HG02970 (cell line): ENCODE measurements at regions not wholly inside any gene's neighbourhood (a gene's known extent, or its start where the extent isn't known, plus 50 kb on each side); places are given as distances from the start of the nearest gene placed in this dataset.

Experiments
- ATAC-seq: cut with Tn5 transposase; IDR thresholded peaks from one replicate; pipeline ENCODE4 v1.9.1; 2021; ENCODE audit warnings: mild to moderate bottlenecking, moderate library complexity, moderate number of reproducible peaks; ENCODE audit not compliant: unreplicated experiment, low FRiP score

DNA sequence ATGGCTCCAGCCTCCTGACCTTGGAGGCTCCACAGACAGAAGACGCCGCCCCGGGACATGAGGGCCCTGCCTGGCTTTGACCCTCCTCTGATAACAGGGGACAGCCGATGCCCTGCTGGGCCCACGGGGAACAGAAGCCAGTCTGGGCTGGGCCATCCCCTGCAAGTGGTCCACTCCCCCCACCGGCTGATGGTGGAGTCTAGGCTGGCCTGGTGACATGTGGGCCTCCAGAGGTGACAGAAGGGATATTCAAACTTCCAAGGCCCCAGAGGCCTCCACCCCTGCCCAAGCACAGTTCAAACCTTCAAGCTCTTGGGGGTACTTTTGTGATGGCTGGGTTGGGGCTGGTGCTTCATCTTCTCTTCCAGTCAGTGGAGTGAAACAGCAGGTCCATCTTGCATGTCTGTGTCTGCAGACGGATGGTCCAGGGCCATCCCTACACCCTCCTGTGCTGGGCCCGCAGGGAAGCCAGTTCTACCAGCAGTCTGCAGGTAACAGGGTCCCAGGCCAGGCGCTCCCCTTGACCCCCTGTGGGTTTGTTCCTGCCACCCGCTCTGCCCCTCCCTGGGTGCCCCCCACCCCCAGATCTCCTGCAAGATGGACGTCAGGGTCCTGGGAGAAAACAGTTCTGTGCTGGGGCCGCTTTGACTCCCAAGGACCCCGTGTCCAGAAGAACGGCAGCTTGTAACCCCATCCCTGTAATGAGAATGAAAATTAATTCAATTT is 929.9 kb downstream of the BRD1 start:
- no peak for ATAC-seq

DNA sequence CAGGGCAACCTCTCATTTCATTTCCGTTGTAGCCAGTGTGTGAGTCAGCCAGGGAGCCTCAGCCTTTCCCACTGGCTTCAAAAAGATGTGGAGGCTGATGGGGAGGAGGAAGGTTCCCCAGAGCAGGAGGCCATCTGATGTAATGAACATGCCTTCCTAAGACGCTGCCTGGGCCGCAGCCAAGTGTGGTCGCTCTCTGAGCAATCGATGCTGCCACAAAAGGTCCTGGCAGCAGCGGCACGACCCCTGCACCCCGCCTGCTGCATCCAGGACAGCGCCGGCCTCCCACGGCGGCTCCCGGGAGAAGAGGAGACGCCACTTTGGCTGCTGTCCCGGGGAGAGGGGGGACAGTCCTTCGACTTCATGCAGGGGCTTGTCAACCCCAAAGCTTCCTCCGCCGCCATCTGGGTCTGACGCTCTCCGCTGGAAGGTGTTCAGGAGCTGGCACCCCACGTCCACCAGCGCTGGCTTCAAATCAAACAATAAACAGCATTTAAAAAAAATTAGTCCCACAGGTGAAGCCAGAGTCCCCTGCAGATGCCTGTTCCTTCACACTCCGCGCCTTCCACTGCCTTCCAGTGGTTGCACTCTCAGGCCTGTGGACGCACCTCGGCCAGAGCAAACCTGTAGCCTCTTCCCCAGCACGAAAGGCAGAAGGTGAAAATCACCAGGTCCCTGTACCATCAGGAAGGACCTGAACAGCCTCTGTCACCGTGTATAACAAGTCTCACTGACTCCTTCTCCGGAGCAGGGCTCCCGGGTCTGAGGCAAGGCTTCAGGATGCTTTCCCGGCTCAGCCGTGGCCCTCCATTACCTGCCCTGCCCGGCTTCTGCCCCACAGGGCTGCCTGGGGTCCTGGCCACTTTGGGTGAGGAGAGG is 930.7 kb downstream of the BRD1 start:
- ATAC-seq: no peak

DNA sequence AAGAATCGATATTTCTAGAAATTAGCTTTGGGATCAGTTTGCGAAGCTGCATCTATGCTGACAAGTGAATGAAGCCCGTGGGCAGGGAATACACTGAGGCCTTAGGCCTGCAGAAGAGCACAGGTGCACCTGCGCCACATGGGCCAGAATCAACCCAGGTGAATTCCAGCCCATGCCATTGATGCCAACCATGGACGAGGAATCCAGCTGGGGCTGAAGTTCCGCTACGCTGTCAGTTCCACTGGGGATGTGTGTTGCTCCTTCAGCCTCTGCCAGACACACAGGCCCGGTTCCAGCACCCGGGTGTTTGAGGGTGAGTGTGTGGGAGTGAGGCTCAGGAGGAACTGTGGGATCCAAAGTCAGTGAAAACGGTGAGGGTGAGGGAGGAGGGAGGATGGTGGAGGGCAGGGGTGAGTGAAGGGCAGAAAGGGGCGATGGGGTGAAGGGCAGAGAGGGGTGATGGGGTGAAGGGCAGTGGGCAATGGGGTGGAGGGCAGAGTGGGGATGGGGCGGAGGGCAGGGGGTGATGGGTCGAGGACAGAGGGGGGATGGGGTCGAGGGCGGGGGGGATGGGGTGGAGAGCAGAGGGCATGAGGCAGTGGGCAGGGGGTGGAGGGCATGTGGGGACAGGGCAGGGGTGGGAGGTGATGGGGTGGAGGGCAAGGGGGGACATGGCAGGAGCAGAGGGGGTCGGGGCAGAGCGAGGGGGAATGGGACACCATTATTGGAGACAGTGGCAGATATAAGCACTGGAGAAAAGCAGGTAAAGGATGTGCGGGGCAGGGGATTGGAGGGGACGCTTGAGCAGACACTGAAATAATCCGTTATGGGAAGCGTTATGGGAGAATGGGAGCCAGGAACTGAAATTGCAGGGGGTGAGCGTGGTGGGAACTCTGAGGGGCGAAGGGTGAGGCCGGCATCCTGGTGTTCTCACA is 931.6 kb downstream of the BRD1 start:
- ATAC-seq: no peak

DNA sequence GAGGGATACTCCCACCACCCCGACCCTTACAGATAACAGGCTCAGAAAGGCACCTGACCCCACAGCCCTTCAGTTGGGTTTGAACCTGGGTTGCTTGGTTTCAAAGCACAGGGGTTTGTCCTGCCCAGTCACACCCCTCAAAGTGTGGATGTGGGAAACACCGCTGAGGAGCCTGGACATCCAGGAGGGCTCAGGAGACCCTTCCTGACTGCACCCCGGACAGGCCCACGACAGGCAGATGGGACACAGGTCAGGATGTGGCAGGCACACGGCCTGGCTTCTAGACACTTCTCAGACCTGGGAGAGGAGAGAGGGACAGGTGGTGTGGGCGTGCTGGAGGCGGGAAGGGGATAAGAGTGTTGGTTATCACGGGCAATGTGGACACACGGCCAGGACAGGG is 932.3 kb downstream of the BRD1 start:
- no peak for ATAC-seq

DNA sequence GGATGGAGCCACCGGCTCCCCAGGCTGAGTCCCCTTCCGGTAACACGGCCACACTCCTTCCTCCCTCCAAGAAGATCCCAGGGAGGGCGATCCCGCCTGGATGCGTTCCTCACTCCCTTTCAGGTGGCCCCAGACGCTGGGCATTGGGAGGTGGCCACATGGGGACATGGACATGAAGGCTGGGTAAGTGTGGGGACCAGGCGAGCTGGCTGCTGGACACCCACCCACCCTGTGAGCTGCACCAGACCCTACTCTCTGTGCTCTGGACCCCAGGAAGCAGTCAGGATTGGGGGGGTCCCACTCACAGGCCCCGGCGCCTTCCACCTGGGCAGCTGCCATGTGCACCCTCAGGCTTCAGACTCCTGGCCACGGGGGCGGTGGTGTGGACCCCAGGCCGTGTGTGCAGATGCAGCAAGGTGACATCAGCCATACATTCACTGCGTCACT is 932.8 kb downstream of the BRD1 start:
- no peak for ATAC-seq

DNA sequence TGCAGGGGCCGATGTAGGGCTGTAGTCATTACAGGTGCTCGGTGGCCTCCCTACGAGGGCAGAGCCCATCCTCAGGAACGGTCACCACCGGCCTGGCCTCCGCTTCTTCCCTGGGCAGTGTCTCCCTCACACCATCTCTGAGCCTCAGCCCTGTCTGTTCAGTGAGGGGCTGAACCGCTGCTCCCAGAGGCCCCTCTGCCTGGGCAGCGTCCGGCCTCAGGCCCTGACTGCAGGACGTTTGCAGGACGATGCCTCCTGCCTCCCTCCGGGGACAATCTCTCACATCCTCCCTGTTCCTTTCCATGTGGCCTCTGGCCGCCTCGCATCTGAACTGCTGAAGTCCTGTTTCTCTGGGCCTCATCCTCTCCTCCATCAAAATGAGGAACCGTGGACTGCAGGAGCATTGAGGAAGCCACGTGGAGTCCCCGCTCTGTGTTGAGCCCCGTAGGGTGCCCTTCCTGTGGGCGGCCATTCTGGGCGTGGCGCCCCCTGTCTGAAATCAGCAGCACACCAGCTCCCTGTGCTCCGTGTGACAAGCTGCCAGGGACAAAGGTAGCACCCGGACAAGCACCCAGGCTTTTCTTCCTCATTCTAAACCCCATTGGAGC is 933.5 kb downstream of the BRD1 start:
- no peak for ATAC-seq

DNA sequence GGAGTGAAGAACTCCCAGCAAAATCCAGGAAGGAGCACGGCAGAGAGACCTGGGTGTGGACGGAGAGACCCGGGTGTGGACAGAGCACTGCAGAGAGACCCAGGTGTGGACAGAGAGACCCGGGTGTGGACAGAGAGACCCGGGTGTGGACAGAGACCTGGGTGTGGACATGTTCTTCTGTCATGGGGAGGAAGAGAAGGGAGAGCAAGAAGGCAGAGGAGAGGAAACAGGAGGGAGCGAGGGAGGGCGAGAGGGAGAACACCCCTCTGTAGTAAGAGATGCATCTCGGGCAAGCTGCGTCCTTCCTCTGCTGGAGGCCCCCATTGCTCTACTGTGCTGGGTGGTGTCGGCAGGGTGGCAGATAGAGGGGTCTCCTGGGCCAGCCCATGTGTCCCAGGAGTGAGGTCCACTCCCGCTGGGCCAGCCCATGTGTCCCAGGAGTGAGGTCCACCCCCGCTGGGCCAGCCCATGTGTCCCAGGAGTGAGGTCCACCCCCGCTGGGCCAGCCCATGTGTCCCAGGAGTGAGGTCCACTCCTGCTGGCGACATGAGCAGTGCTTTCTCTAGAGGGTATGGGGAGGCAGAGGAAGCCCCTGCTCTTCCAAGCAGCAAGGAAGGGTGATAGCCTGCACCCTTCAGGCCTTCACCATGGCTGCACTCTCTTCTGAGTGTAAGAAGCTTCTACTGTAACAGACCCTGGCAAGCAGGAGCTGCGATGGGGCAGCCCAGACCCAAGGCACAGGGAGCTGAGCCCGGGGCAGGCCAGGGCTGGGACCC is 934.2 kb downstream of the BRD1 start:
- no peak for ATAC-seq

DNA sequence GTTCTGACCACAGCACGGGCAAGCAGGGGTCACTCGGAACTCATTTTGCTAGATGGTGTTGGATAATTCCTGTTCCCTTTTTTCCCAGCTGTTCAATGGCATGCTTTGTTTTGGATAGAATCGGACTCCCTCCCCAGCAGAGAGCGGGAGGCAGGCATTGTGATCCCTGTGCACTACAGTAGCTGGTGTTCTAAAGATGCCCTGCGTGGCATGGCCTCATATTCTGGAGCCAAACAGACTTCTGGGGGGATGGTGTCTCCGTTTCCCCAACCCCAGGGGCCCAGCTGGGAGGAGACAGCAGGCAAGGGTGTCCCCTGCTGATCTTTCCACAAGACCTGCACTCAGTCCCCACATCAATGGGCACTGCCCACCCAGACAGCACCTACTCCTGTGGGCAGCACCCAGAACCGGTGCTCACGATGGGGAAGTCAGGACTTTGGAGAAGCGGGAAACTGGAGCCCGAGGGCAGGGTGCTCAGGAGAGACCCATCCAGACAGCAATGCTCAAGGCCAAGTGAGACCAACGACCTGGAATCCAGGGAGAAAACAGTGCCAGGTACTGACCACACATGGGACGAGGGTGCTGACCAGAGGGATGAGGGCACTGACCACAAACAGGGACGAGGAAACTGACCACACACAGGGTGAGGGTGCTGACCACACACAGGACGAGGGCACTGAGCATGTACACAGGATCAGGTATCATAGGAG is 934.9 kb downstream of the BRD1 start:
- ATAC-seq: no peak

DNA sequence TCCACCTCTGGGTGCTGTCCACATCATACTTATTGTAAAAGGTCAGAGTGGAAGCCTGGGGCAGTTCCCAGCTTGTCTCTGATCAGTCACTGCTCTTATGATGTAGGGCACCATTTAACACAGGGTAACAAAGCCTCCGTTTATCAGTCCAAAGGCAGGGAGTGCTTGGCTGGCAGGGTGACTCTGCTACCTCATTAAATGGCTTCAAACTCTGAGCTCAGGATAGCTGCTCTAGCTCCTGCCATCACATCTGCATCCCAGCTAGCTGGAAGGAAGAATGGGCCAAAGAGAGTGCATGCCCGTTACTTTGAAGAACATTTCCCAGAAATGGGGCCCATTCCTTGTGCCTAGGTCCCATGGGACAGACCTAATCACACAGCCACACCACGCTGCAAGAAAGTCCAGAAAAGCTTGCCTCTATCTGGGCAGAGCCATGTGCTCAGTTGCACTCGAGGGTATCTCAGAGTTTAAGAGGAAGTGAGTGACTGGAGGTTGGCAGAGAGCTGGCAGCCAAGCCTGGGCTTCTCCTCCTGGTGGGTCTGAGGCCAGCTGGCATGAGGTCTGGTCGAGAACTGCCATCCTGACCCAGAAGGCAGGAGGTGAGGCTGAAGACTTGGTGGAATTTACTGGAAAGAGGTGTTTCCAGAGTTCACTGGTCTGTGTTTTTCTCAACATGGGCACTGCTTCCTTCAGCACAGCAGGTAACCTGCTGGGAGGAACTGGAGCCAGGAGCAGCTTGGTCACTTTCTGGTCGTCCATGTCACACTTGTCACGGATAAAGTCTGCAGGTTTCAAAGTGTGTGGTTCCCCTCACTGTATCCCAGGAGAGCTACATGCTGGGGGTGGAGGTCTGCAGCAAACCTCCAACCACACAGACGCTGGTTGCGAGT is 935.7 kb downstream of the BRD1 start:
- no peak for ATAC-seq

DNA sequence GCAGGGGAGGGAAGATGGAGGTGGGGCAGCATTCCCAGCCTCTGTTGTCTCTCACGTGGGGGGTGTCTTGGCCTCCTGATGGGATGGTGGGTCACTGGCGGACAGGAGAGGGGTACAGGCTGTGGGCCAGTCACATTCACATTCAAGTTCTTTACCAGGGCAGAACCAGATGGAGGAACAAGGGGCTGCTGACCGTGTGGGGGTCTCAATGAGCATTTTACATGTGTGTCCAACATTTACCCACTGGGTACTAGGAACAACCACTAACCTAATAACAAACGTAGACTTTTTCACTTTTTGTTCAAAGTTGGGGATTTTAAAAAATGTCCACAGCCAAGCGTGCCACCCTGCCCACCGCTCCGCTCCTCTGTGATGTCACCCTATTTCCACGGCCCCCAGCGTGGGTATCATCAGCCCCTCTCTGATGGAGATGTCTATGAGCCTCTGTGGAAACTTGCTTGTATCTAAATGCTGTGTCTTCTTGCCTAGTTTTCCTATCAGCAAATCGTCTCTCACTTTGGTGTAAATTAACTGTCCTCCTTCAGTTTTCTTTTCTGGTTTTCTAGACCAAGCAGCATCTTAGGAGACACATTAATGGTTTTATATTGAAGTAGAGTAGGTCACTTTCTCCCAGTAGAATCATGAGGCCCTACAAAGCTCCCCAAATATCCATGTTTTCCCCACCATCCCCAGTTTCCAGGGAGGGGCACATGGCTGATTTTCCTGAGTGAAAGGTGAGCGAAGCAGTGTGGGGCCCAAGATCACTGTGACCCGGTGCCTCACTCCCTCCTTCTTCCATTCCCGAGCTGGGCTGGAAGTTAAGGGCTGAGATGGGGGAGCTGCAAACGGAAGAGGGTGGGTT is 936.7 kb downstream of the BRD1 start:
- no peak for ATAC-seq

DNA sequence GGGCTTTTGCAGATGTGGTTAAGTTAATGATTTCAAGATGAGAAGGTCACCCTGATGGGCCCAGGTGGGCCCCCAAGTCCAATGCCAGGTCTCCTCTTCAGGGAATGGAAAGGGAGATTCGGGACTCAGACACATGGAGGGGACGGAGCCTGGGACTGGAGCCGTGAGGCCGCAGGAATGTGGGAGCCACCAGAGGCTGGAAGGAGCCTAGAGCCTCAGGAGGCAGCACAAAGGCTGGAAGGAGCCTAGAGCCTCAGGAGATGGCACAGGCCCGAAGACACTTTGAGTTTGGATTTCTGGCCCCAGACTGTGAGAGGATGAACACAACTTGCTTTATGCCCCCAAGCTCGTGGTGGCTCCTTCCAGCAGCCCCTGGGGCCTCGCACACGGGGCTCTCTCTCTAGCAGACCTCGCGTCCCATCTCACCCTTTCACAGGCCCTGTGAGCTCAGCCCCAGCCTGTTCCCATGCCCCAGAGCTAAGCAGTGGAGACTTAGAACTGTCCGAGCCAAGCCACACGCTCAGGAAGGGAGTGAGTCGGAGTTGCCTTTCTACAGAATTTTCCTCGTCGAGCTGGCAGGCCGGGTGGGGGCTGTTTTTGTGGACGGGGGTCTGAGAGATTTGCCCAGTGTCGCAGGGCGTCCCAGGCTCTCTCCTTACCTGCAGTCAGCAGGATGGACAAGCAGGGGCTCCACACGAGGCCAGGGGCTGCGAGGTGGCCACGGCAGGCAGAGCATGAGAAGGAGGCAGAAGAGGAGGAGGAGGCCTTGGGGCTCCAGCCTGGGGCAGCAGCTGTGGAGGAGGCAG is 937.6 kb downstream of the BRD1 start:
- no peak for ATAC-seq

DNA sequence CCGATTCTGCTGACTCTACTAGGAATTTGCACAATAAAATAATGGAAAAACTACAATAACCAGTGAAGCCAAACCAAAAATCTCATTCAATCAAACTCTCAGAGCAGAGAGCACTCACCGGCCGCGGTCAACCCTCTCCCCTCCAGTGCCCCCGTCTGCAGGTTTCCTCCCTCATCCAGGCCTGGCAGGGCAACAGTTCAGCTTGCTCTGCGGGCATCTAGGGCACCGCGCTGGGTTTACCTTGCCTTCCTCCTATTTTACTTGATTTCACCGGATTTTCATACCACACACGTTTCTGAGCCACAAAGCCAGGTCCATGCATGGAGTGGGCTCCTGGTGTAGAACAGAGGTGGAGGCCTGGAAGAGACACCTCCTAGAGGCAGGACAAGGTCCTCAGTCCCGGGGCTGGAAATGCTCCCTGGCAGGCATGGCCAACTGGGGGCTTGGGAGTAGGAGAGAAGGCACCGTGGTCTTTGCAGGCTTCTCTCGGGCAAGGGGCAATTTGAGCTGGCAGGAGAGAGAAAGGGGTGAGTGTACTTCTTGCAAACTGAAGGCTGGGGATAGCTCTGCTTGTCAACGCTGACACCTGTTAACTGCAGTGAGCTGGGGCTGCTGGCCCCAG is 938.4 kb downstream of the BRD1 start:
- no peak for ATAC-seq

DNA sequence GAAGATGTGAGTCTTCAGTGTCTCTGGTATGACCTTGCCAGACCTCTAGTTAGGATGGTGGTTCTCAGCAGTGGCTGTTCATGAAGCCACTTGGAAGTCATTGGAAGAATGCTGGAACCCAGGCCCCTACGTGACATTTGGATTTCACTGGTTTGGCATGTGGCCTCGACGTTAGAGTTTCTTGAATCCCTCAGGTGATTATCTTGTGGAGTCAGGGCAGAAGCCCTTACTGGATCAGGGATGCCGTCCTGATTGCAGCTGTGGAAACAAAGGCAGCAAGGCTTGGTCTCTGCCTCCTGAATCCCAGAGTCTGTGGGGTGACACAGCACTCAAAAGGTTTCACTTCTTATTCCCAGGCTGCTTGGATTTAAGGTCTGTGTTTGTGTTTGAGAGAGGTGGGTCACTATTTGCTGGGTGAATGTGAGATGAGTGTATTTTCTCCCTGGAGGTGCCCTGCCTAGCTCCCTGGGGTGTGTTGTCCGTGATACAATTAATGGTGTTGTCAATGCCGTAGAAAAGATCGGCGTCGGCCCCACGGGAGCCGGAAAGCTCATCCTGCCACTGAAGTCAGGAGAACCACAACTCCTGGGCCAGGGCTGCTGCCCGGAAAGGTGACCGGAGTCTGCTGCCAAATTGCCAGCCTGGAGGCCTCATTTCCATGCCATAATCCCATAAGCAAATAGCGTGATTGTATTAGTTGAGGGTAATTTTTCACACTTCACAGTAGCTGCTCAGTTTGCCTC is 939.0 kb downstream of the BRD1 start:
- no peak for ATAC-seq

DNA sequence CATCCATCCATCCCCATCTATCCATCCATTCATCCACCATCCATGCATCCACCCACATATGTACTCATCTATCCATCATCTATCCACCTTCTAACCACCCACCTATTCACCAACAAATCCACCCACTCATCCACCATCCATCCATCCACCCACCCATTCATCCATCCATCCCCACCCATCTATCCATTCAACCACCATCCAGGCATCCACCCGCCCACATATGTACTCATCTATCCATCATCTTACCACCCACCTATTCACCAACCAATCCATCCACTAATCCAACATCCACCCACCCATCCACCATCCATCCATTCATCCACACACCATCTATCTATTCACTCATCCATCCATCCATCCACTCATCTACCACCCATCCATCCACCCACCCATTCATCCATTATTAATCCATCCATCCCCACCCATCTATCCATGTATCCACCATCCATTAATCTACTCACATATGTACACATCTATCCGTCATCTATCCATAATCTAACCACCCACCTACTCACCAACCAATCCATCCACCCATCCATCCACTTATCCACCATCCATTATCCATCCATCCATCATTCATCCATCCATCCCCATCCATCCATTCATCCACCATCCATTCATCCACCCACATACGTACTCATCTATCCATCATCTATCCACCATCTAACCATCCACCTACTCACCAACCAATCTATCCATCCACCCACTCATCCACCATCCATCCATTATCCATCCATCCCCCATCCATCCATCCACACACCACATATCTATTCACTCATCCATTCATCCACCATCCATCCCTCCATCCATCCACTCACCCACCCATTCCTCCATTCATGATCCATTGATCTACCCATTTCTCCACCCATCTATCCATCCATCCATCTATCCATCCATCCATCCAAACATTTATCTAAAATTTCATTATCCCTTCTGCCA is 940.0 kb downstream of the BRD1 start:
- ATAC-seq: no peak
